ENCODE measurements at regions not wholly inside any gene's neighbourhood (a gene's known extent, or its start where the extent isn't known, plus 50 kb on each side); places are given as distances from the start of the nearest gene placed in this dataset.

DNA sequence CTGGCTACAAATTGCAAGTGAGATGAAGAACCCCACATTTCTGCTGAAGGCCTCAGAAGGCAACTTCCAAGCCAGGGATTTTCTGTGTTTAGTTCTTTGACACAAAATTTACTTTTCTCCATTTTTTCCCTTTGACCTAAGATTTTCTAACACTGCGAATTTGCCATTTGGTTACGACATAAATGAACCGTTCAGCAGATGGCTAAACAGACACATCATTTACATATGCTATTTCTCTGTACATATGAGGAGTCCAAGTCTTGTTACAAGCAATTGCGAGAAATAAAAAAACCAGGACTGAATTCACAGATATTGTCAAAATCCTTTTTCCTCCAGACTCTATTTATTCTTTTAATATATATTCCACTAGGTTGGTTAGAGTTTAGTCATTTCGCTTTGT, 978.6 kb downstream of the NLGN4X start:
- H3K4me1 ChIP-seq = no peaks in the 10 kb centered on the region
- TF ChIP-seq, protein P1, sequence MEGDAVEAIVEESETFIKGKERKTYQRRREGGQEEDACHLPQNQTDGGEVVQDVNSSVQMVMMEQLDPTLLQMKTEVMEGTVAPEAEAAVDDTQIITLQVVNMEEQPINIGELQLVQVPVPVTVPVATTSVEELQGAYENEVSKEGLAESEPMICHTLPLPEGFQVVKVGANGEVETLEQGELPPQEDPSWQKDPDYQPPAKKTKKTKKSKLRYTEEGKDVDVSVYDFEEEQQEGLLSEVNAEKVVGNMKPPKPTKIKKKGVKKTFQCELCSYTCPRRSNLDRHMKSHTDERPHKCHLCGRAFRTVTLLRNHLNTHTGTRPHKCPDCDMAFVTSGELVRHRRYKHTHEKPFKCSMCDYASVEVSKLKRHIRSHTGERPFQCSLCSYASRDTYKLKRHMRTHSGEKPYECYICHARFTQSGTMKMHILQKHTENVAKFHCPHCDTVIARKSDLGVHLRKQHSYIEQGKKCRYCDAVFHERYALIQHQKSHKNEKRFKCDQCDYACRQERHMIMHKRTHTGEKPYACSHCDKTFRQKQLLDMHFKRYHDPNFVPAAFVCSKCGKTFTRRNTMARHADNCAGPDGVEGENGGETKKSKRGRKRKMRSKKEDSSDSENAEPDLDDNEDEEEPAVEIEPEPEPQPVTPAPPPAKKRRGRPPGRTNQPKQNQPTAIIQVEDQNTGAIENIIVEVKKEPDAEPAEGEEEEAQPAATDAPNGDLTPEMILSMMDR (IDR thresholded peaks at IDR 0.05) = no peak
- no peak overlapping the region for H3K27ac ChIP-seq
- no peaks in the 10 kb centered on the region for H3K27me3 ChIP-seq
- no peaks in the 10 kb centered on the region for H3K36me3 ChIP-seq
- H3K4me3 ChIP-seq = no peak overlapping the region
- intact Hi-C loops (cut with DNase I) = no loop called here
- H3K9me3 ChIP-seq = no peaks in the 10 kb centered on the region
- no peak for DNase-seq (ENCODE audit: low spot score in 2 of 2)

DNA sequence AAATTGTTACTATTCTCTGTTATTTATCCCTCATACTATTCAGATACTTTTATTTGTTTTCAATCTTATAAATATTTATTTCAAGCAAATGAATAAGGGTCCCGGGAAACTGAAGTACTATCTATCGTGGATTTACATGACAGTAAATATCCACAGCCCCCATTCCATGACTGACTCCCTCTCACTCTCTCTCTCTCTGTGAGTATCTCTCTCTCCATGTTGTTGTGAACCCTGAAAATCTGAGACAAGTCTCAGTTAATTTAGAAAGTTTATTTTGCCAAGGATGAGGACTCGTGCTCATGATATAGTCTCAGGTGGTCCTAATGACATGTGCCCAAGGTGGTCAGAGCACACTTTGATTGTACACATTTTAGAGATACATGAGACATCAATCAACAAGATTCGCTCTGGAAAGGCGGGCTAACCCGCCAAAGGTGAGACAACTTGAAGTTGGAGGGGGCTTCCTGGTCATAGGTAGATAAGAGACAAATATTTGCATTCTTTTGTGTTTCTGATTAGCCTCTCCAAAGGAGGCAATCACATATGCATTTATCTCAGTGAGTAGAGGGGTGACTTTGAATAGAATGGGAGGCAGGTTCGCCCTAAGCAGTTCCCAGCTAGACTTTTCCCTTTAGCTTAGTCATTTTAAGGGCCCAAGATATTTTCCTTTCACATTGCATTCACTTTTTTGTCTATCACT, 986.4 kb downstream of the NLGN4X start:
- DNase-seq (ENCODE audit: low spot score in 2 of 2) = no peak
- H3K27me3 ChIP-seq = no peaks in the 10 kb centered on the region
- H3K4me3 ChIP-seq = no peak overlapping the region
- TF ChIP-seq, protein P1 (IDR thresholded peaks at IDR 0.05) = no peak
- intact Hi-C loops (cut with DNase I) = no loop called here
- H3K4me1 ChIP-seq = no peaks in the 10 kb centered on the region
- H3K36me3 ChIP-seq = no peaks in the 10 kb centered on the region
- no peak overlapping the region for H3K27ac ChIP-seq
- H3K9me3 ChIP-seq = no peaks in the 10 kb centered on the region

DNA sequence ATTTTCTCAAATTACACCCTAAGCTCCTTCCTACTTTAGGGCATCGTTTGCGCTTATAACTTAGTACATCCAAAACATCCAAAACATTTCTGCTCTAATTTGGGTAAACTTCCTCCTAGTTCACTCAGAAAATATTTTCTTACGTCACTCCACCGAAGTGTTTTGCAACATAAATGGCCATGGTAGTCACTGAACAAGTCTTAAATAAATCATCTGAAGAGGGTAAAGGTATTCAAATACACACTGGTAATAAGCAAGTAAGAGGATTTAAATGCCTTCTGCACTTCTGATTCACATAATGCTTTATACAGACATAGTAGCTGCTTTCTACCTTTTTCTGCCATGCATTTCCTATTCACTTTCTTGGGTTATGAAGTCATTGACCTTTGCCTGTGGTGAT, 991.9 kb downstream of the NLGN4X start:
- TF ChIP-seq, protein P1 (IDR thresholded peaks at IDR 0.05) = no peak
- Histone ChIP-seq H3K4me1 (no peaks in the 10 kb centered on the region), H3K9me3 (no peaks in the 10 kb centered on the region), H3K4me3 (no peak overlapping the region), H3K27ac (no peak overlapping the region), H3K36me3 (no peaks in the 10 kb centered on the region), H3K27me3 (no peaks in the 10 kb centered on the region)
- intact Hi-C loops (cut with DNase I) = no loop called here
- no peak for DNase-seq (ENCODE audit: low spot score in 2 of 2)

DNA sequence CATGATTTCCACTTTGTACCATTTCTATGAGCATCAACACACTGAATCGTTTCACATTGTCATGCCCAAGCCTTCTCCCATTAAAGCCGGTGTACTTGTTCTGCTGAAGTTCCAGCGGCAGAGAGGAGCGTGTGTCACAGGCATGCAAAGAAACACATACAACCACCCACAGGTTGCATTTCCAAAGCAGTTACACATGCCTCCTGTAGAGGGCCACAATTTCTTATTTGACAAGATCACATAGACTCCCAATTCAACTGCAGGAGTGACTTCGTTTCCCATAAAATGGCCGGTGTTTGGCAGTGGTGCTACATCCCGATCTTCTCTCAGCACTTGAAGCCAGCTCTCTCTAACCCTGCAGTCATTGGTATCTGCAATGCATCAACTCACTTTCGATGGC, 992.6 kb downstream of the NLGN4X start:
- Histone ChIP-seq H3K27ac (no peak overlapping the region), H3K27me3 (no peaks in the 10 kb centered on the region), H3K9me3 (no peaks in the 10 kb centered on the region), H3K36me3 (no peaks in the 10 kb centered on the region), H3K4me3 (no peak overlapping the region), H3K4me1 (no peaks in the 10 kb centered on the region)
- intact Hi-C loops (cut with DNase I) = no loop called here
- no peak for DNase-seq (ENCODE audit: low spot score in 2 of 2)
- TF ChIP-seq, protein P1 (IDR thresholded peaks at IDR 0.05) = no peak

DNA sequence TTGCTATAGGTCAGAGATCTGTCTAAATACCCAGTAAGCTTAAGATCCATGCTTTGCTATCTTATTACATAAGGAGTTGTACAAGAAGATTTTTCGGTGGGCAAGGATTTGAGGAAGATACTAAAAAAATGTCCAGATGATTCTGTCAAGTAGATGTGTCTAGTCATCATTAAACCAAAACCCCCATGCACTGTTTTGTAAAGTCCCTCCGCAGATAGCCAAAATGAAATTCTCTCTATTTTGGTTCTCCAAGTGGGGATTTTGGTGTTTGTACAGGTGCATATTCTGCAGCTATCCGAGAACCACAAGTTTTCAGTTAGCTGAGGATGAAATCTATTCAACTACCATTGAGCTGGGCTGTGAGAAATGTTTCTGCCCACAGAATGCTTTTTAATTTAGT, 994.8 kb downstream of the NLGN4X start:
- TF ChIP-seq, protein P1 (IDR thresholded peaks at IDR 0.05) = no peak
- DNase-seq (ENCODE audit: low spot score in 2 of 2) = no peak
- no peaks in the 10 kb centered on the region for H3K9me3 ChIP-seq
- no peaks in the 10 kb centered on the region for H3K27me3 ChIP-seq
- no peak overlapping the region for H3K27ac ChIP-seq
- no peaks in the 10 kb centered on the region for H3K36me3 ChIP-seq
- intact Hi-C loops (cut with DNase I) = no loop called here
- no peak overlapping the region for H3K4me3 ChIP-seq
- no peaks in the 10 kb centered on the region for H3K4me1 ChIP-seq

DNA sequence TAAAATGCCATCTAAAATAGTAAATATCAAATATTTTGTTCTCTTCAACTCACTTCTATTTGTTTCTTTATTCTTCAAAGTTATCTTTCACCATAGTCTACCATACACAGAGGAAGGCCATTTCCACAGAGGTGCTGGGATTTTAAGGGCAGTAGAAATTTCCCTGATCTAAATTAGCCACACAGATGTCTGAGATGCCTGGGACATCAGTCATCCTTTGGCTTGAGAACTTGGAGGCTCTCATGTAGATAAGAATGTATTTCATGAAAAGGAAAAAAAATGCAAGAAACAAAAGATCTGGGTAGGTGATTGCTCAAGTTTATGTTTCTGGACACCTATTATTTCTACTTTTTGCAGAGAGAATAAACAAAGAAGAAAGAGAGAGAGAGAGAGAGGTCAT, 1008.2 kb downstream of the NLGN4X start:
- H3K27ac ChIP-seq = no peak overlapping the region
- no peaks in the 10 kb centered on the region for H3K9me3 ChIP-seq
- no peak overlapping the region for H3K4me3 ChIP-seq
- TF ChIP-seq, protein P1 (IDR thresholded peaks at IDR 0.05) = no peak
- no peak for DNase-seq (ENCODE audit: low spot score in 2 of 2)
- H3K4me1 ChIP-seq = no peaks in the 10 kb centered on the region
- H3K27me3 ChIP-seq = no peaks in the 10 kb centered on the region
- intact Hi-C loops (cut with DNase I) = no loop called here
- H3K36me3 ChIP-seq = no peaks in the 10 kb centered on the region

All from ascending aorta (tissue), 2 donors.